Omental fat pad (tissue), 3 donors: ENCODE measurements at regions not wholly inside any gene's neighbourhood (a gene's known extent, or its start where the extent isn't known, plus 50 kb on each side); places are given as distances from the start of the nearest gene placed in this dataset.

Experiments
- ATAC-seq: fragments of 150-250 bp; one replicate; pipeline ENCODE4 v1.9.1; 2016; ENCODE audit warnings: mild to moderate bottlenecking, moderate library complexity; ENCODE audit not compliant: low FRiP score
- DNase-seq: peaks from one replicate; pipeline ENCODE4 v3.0.0-alpha.2; 2019; ENCODE audit warnings: low spot score
- TF ChIP-seq, protein P1 (sequence below), 3 donors: fragments of 450-650 bp; IDR thresholded peaks; one replicate each; pipeline ENCODE4 v1.5.1; 2016 to 2017; ENCODE audit warnings: antibody characterized with exemption in 3 of 3, mild to moderate bottlenecking in 3 of 3, moderate library complexity in 2 of 3

DNA sequence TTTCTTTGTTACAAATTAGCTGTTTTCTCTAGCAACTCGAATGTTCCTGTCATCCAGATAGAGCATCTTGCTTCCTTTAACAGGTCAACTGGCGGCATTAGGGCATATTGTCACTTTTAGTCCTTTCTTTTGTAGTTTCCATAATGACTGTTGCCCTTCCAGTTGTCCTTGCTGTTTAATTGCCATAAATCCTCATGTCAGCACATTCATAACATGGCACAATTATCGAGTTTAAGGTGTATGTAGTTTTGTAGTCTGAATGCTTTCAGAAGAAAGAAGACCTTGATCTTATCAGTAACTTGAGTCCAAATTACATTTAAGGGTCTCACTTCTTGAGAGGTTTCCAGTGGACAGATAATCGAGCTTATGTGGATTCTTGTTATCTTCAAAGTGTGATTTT lies 161.7 kb upstream of the CDH12 start:
- TF ChIP-seq, protein P1, sequence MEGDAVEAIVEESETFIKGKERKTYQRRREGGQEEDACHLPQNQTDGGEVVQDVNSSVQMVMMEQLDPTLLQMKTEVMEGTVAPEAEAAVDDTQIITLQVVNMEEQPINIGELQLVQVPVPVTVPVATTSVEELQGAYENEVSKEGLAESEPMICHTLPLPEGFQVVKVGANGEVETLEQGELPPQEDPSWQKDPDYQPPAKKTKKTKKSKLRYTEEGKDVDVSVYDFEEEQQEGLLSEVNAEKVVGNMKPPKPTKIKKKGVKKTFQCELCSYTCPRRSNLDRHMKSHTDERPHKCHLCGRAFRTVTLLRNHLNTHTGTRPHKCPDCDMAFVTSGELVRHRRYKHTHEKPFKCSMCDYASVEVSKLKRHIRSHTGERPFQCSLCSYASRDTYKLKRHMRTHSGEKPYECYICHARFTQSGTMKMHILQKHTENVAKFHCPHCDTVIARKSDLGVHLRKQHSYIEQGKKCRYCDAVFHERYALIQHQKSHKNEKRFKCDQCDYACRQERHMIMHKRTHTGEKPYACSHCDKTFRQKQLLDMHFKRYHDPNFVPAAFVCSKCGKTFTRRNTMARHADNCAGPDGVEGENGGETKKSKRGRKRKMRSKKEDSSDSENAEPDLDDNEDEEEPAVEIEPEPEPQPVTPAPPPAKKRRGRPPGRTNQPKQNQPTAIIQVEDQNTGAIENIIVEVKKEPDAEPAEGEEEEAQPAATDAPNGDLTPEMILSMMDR (IDR thresholded peaks at IDR 0.05), result no peak
- ATAC-seq, result no peak
- DNase-seq, result no peak

DNA sequence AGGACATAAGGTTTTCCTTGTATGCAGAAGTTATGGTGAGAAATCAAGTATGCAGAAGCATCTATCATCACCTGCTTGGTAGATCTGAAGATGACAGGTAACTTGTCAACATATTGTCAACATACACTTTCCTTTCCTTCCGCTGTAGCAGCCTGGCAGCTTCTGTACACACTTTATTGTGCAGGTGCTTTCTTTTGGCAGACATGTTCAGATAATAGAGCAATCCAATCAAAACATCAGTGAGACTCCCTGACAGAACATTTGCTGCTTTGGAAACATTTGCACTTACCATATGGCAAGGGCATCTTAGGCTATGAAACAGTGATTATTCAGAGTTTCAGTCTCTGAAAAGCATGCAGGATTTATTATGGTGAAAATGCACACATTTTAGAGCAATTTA lies 161.1 kb upstream of the CDH12 start:
- TF ChIP-seq, protein P1 (IDR thresholded peaks at IDR 0.05), result no peak
- DNase-seq, result no peak
- no peak for ATAC-seq

DNA sequence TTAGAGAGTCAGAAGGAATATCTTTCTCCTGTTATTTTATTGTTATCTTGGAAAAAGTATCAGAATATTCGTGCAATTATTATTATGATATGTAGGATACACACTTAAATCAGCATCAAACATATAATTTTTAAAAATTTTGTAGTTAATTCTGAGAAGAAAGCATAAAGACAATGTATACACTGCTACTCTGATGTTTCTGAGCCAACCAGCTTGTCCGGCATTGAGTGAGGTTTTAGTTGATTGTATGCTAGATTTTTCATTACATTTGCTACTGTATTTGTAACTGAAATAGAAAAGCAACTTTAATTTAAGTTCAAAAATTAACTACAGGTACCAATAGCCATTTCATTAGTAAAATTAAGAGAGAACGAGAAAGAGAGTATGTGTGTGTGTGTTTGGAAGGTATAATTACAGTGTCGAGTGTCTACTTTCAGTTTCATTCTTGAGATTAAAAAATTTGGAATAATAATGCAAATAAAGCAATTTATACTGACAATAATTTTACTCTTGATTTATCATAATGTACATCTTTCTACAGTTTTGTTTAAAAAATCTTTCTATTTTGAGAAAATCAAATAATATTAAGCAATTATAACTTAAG lies 160.4 kb upstream of the CDH12 start:
- DNase-seq (no peak), ATAC-seq (no peak)
- TF ChIP-seq, protein P1 (IDR thresholded peaks at IDR 0.05), result no peak

DNA sequence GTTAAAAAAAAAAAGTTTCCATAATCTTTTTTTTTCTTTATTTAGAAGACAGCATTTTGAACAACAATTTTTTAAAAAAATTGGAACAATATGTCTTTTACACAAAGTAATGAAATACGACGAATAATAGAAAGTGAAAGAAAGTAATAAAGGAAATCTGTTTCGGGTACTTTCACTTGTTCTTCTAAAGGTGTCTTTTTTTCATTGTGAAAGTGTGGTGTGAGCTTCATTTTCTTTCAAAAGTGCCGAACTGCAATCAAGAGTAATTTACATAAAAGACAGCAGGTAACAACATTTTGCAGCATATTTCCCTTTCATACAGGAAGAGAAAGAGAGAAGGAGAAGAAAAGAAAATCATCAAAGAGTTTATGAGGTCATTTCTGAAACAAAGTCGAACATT lies 159.7 kb upstream of the CDH12 start:
- ATAC-seq, result no peak
- TF ChIP-seq, protein P1 (IDR thresholded peaks at IDR 0.05), result no peak

DNA sequence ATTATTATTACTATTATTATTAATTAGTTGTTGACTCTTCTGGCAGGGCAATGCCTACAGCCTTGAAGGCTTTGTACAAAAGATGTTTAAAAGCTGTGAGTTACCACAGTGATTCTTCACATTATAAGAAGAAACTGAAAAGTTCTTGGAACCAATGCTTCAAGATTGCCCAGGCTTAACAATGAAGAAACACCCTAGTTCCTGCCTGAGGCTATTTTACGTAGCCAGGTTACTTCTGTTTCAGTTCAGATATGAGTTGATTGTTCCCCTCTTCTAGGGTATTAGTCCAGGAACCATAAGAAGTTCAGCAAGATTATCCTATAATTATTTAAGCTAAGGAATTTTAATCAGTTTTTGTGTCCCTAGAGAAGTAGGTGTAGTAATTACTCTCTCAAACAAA lies 154.6 kb upstream of the CDH12 start:
- ATAC-seq (no peak), DNase-seq (no peak)
- TF ChIP-seq, protein P1 (IDR thresholded peaks at IDR 0.05), result no peak

More for the DNA sequence above, 159.7 kb upstream of the CDH12 start:
- no peak for DNase-seq

DNA sequence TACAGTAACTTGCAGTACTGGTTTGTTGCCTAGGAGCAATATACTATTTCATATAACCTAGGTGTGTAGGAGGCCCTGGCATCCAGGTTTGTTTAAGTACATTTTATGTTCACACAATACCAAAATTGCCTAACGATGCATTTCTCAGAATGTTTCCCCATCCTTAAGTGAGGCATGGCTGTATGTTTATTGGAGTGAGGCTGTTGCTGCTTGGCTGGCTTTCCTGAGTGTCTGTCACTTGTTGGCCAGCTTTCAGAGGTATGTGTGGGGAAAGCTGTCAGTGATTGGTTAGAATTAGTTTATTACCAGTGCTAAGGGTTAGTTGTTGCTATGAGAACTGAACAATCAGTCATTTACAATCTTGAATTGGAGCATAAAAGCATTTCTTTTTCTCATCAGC lies 154.1 kb upstream of the CDH12 start:
- DNase-seq, result no peak
- ATAC-seq, result no peak
- TF ChIP-seq, protein P1 (IDR thresholded peaks at IDR 0.05), result no peak

DNA sequence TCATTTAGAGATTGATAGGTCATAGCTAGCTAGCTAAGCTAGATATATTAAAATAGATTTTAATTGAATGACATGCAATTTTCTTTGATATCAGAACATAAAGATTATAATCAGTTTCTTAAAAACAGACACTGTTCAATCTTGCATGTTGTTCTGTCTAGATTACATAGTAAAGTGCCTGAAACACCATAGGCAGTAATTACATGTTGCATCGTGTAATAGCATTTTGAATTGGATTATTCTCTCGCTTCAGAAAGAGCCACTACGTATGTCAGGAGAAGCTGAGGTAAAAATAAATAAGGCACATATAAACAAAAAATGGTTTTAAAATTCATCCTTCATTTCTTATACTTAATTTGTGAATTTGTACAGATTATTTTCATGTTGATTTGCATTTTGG lies 148.0 kb upstream of the CDH12 start:
- DNase-seq, result no peak
- ATAC-seq, result no peak
- TF ChIP-seq, protein P1 (IDR thresholded peaks at IDR 0.05), result no peak
